H1 (cell line): ENCODE measurements at regions not wholly inside any gene's neighbourhood (a gene's known extent, or its start where the extent isn't known, plus 50 kb on each side); places are given as distances from the start of the nearest gene placed in this dataset.

Experiments
- CTCF ChIA-PET: fragments of 300-600 bp; sonication (Branson Sonifier 250); formaldehyde crosslinking; loops from one replicate; lab custom pipeline; 2021; ENCODE audit not compliant: partially characterized antibody; lab: Charles Lee
- POLR2A ChIA-PET: fragments of 300-600 bp; sonication (Branson Sonifier 250); formaldehyde crosslinking; loops from one replicate; lab custom pipeline; 2021; ENCODE audit warnings: inconsistent platforms; ENCODE audit not compliant: partially characterized antibody; lab: Charles Lee
- DNase-seq, 2 experiments: peaks; one replicate each; pipeline versions ENCODE4 v3.0.0 to v3.0.0-alpha.2; 2010 to 2022; ENCODE audit warnings: low spot score in 2 of 2, low read depth in 1 of 2, mixed read lengths in 1 of 2
- FAIRE-seq: peaks from 2 replicates; lab custom pipeline; 2011; peaks lifted over from hg19 to GRCh38; lab: Jason Lieb, UNC
- H2AFZ ChIP-seq: 2 replicates; pipeline ENCODE4 v1.8.1; 2012; ENCODE audit warnings: low read length, inconsistent platforms
- H2AK5ac ChIP-seq: 2 replicates; pipeline ENCODE4 v1.6.1; 2013; ENCODE audit warnings: low read depth, low read length
- H2BK120ac ChIP-seq: replicated peaks from 2 replicates; pipeline ENCODE3; 2013; ENCODE audit warnings: low read depth, low read length, inconsistent platforms
- H2BK12ac ChIP-seq: 2 replicates; pipeline ENCODE4 v1.6.1; 2013; ENCODE audit warnings: low read depth, low read length
- H2BK15ac ChIP-seq: 2 replicates; pipeline ENCODE4 v1.6.1; 2013; ENCODE audit warnings: low read length
- H2BK20ac ChIP-seq: 2 replicates; pipeline ENCODE4 v1.6.1; 2013; ENCODE audit warnings: low read length
- H2BK5ac ChIP-seq: 2 replicates; pipeline ENCODE4 v1.6.1; 2013; ENCODE audit warnings: low read depth, low read length
- H3K14ac ChIP-seq: 2 replicates; pipeline ENCODE4 v1.6.1; 2013; ENCODE audit warnings: inconsistent platforms; ENCODE audit not compliant: insufficient read length
- H3K18ac ChIP-seq: 2 replicates; pipeline ENCODE4 v1.6.1; 2013; ENCODE audit warnings: low read length; ENCODE audit errors: extremely low read depth
- H3K23ac ChIP-seq: 2 replicates; pipeline ENCODE4 v1.6.1; 2013; ENCODE audit warnings: inconsistent platforms; ENCODE audit not compliant: insufficient read length
- H3K23me2 ChIP-seq: 2 replicates; pipeline ENCODE4 v1.6.1; 2013; ENCODE audit warnings: low read depth, low read length
- H3K27ac ChIP-seq: 2 replicates; pipeline ENCODE4 v1.6.1; 2011; ENCODE audit warnings: low read depth, low read length, inconsistent platforms
- H3K27me3 ChIP-seq, 4 experiments: replicated peaks in 1 of 4; 1 replicate in 1 of 4; 2 replicates in 3 of 4; pipeline versions ENCODE4 v1.6.1 to v1.8.1; 2011 to 2013; ENCODE audit warnings: low read length in 3 of 4, mild to moderate bottlenecking in 3 of 4, inconsistent platforms in 2 of 4, mixed read lengths in 2 of 4, moderate library complexity in 1 of 4; ENCODE audit not compliant: control insufficient read depth in 3 of 4, insufficient read depth in 3 of 4; ENCODE audit errors: extremely low read depth in 1 of 4
- H3K36me3 ChIP-seq, 4 experiments: 2 replicates each; pipeline versions ENCODE4 v1.6.1 to v1.8.1; 2011 to 2013; ENCODE audit warnings: mild to moderate bottlenecking in 4 of 4, low read length in 3 of 4, moderate library complexity in 2 of 4, control low read depth in 1 of 4, inconsistent platforms in 1 of 4; ENCODE audit not compliant: insufficient read depth in 4 of 4, control insufficient read depth in 2 of 4
- H3K4ac ChIP-seq: replicated peaks from 2 replicates; pipeline ENCODE3; 2013; ENCODE audit warnings: low read length, low read depth, mixed read lengths, inconsistent platforms; ENCODE audit not compliant: insufficient read length
- H3K4me1 ChIP-seq, 4 experiments: replicated peaks in 1 of 4; 1 replicate in 1 of 4; 2 replicates in 3 of 4; pipeline versions ENCODE4 v1.6.1 to v1.8.1; 2011 to 2013; ENCODE audit warnings: low read length in 3 of 4, inconsistent platforms in 2 of 4, mixed read lengths in 1 of 4; ENCODE audit not compliant: insufficient read depth in 4 of 4, control insufficient read depth in 3 of 4
- H3K4me2 ChIP-seq, 2 experiments: 2 replicates each; pipeline versions ENCODE4 v1.6.1 to v1.8.1; 2011 to 2013; ENCODE audit warnings: low read depth in 2 of 2, low read length in 2 of 2, control low read depth in 1 of 2, inconsistent platforms in 1 of 2, mild to moderate bottlenecking in 1 of 2; ENCODE audit not compliant: insufficient read depth in 1 of 2
- H3K4me3 ChIP-seq, 4 experiments: fragments of 200-600, 300-600 bp in 1 of 4; sonication (generic), shearing (Covaris generic), sonication (Bioruptor Twin) in 1 of 4; 2 replicates each; pipeline versions ENCODE4 v1.5.1 to v1.8.1; 2011 to 2016; ENCODE audit warnings: low read length in 4 of 4, low read depth in 3 of 4, control low read depth in 2 of 4, inconsistent platforms in 2 of 4, mild to moderate bottlenecking in 2 of 4, mixed read lengths in 1 of 4, moderate library complexity in 1 of 4; ENCODE audit not compliant: insufficient read depth in 2 of 4; ENCODE audit errors: extremely low read depth in 1 of 4
- H3K56ac ChIP-seq: replicated peaks from 2 replicates; pipeline ENCODE3; 2013; ENCODE audit warnings: low read depth, mild to moderate bottlenecking, mixed read lengths, low read length, inconsistent platforms; ENCODE audit not compliant: insufficient read length
- H3K79me1 ChIP-seq: 2 replicates; pipeline ENCODE4 v1.6.1; 2013; ENCODE audit warnings: low read depth, low read length, control low read depth
- H3K79me2 ChIP-seq, 2 experiments: 2 replicates each; pipeline versions ENCODE4 v1.6.1 to v1.8.1; 2012 to 2013; ENCODE audit warnings: low read length in 2 of 2, mild to moderate bottlenecking in 2 of 2, inconsistent platforms in 1 of 2; ENCODE audit not compliant: insufficient read depth in 2 of 2, control insufficient read depth in 1 of 2
- H3K9ac ChIP-seq, 4 experiments: replicated peaks in 1 of 4; 1 replicate in 1 of 4; 2 replicates in 3 of 4; pipeline versions ENCODE4 v1.6.1 to v1.8.1; 2011 to 2013; ENCODE audit warnings: low read depth in 3 of 4, low read length in 3 of 4, control low read depth in 2 of 4, mild to moderate bottlenecking in 2 of 4, moderate library complexity in 2 of 4, inconsistent platforms in 1 of 4; ENCODE audit errors: extremely low read depth in 1 of 4
- H3K9me3 ChIP-seq, 2 experiments: 2 replicates each; pipeline versions ENCODE4 v1.6.1 to v1.8.1; 2012 to 2013; ENCODE audit warnings: mild to moderate bottlenecking in 2 of 2, moderate library complexity in 2 of 2, control low read depth in 1 of 2, inconsistent platforms in 1 of 2, low read depth in 1 of 2, low read length in 1 of 2, mixed read lengths in 1 of 2; ENCODE audit not compliant: insufficient read depth in 2 of 2
- H4K20me1 ChIP-seq, 2 experiments: replicated peaks in 1 of 2; 2 replicates each; pipeline versions ENCODE3 to v1.8.1; 2011 to 2013; ENCODE audit warnings: inconsistent platforms in 2 of 2, low read length in 2 of 2, mild to moderate bottlenecking in 1 of 2; ENCODE audit not compliant: insufficient read depth in 2 of 2, control insufficient read depth in 1 of 2
- H4K5ac ChIP-seq: 2 replicates; pipeline ENCODE4 v1.6.1; 2013; ENCODE audit warnings: low read length, low read depth, mixed read lengths, inconsistent platforms; ENCODE audit not compliant: insufficient read length
- H4K8ac ChIP-seq: 2 replicates; pipeline ENCODE4 v1.8.0; 2013; ENCODE audit warnings: mild to moderate bottlenecking, moderate library complexity, low read length, inconsistent platforms; ENCODE audit not compliant: insufficient read depth; ENCODE audit errors: extremely low read depth
- H4K91ac ChIP-seq: replicated peaks from 2 replicates; pipeline ENCODE3; 2013; ENCODE audit warnings: low read length, mixed read lengths, inconsistent platforms; ENCODE audit not compliant: insufficient read length
- ASH2L ChIP-seq: fragments of 200-600, 300-600 bp; sonication (generic); IDR thresholded peaks from one replicate; pipeline ENCODE4 v1.7.1; 2017; ENCODE audit warnings: low read length
- CREB1 ChIP-seq: IDR thresholded peaks from 2 replicates; pipeline ENCODE4 v1.6.1; 2012; ENCODE audit warnings: inconsistent platforms
- CTBP2 ChIP-seq: IDR thresholded peaks from 2 replicates; pipeline ENCODE4 v1.7.0; 2011; ENCODE audit warnings: borderline replicate concordance, mild to moderate bottlenecking, moderate library complexity, mixed read lengths, low read length; ENCODE audit not compliant: insufficient read depth, insufficient read length
- EZH2 ChIP-seq: fragments of 200-600 bp; sonication (generic); IDR thresholded peaks from 2 replicates; pipeline ENCODE4 v1.7.1; 2012; ENCODE audit warnings: low read depth, mild to moderate bottlenecking, moderate library complexity, low read length, inconsistent platforms; ENCODE audit not compliant: severe bottlenecking
- GTF2F1 ChIP-seq: IDR thresholded peaks from 2 replicates; pipeline ENCODE4 v1.6.1; 2012; ENCODE audit warnings: low read depth, low read length, improper control_type of control experiment, borderline replicate concordance
- HDAC2 ChIP-seq, 2 experiments: fragments of 300-600 bp in 1 of 2; sonication (generic) in 1 of 2; IDR thresholded peaks; 2 replicates each; pipeline ENCODE4 v1.6.1; 2011 to 2012; ENCODE audit warnings: low read depth in 2 of 2, low read length in 2 of 2, mild to moderate bottlenecking in 2 of 2, moderate library complexity in 2 of 2, borderline replicate concordance in 1 of 2, inconsistent platforms in 1 of 2
- KDM1A ChIP-seq: fragments of 200-600, 300-600 bp; sonication (generic); IDR thresholded peaks from 2 replicates; pipeline ENCODE4 v1.7.1; 2016; ENCODE audit warnings: mild to moderate bottlenecking, low read length, borderline replicate concordance
- RFX5 ChIP-seq: IDR thresholded peaks from 2 replicates; pipeline ENCODE4 v1.6.1; 2011; ENCODE audit warnings: low read depth, low read length, improper control_type of control experiment, borderline replicate concordance
- SAP30 ChIP-seq: fragments of 300-600 bp; sonication (generic); IDR thresholded peaks from 2 replicates; pipeline ENCODE4 v1.7.1; 2012; ENCODE audit warnings: low read length, moderate library complexity, mild to moderate bottlenecking, inconsistent platforms; ENCODE audit not compliant: insufficient read depth, insufficient replicate concordance
- SIX5 ChIP-seq: IDR thresholded peaks from 2 replicates; pipeline ENCODE4 v1.6.1; 2011; ENCODE audit warnings: mild to moderate bottlenecking, low read depth, low read length
- SP4 ChIP-seq: IDR thresholded peaks from 2 replicates; pipeline ENCODE4 v1.6.1; 2012; ENCODE audit warnings: low read length, inconsistent platforms
- SUZ12 ChIP-seq: fragments of 200-600 bp; sonication (generic); IDR thresholded peaks from 2 replicates; pipeline ENCODE4 v1.6.1; 2012; ENCODE audit warnings: mild to moderate bottlenecking, inconsistent platforms, low read length, moderate library complexity, mixed read lengths
- TAF1 ChIP-seq: IDR thresholded peaks from 2 replicates; pipeline ENCODE4 v1.6.1; 2011; ENCODE audit warnings: mild to moderate bottlenecking, low read depth, low read length
- YY1 ChIP-seq: IDR thresholded peaks from 2 replicates; pipeline ENCODE4 v1.6.1; 2011; ENCODE audit warnings: low read depth, mild to moderate bottlenecking, low read length
- WGBS, 2 experiments: shearing (Covaris generic) in 1 of 2; methylation state at CpG; one replicate each; pipeline versions ENCODE4 v1.1.6 to v1.1.7; 2013 to 2015; ENCODE audit warnings: low lambda C conversion rate in 2 of 2, mixed read lengths in 2 of 2, inconsistent platforms in 1 of 2, low coverage in 1 of 2, missing lambda C conversion rate in 1 of 2; ENCODE audit not compliant: insufficient replicate concordance in 2 of 2, insufficient coverage in 1 of 2, insufficient read length in 1 of 2; ENCODE audit errors: extremely low coverage in 1 of 2, missing lambda C conversion rate in 1 of 2; 5-methylcytosine and 5-hydroxymethylcytosine counted together
- TF ChIP-seq, protein P1 (sequence below): IDR thresholded peaks from 2 replicates; pipeline ENCODE4 v1.6.1; 2012; ENCODE audit warnings: inconsistent platforms

DNA sequence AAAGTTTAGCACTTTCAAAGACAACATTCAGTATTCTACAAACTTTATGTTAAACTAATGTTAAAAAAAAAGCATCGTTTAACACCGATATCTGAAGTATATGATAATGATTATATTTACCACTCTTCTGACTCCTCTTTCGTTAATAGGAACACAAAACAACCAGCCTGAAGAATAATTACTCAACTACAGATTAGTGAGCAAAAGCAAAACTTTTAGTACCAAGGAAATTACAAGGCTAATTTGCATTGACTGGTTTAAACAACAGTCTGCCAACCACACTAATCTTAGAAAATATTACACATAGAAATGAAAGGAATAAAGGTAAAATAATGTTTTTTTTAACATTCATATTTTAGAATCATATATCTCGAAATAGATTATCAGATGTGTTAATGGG, 500.7 kb downstream of the LMO4 start:
- no peaks in the 10 kb centered on the region for H3K79me2 ChIP-seq
- H3K27me3 ChIP-seq: no peaks in the 10 kb centered on the region
- H3K27ac ChIP-seq: no peak overlapping the region
- no peak overlapping the region for H4K8ac ChIP-seq
- no peak overlapping the region for H4K91ac ChIP-seq
- H2AK5ac ChIP-seq: no peak overlapping the region
- ChIA-PET CTCF (no interaction called here), POLR2A (no interaction called here)
- no peaks in the 10 kb centered on the region for H3K23me2 ChIP-seq
- no peak overlapping the region for H4K5ac ChIP-seq
- H3K18ac ChIP-seq: no peak overlapping the region
- H3K56ac ChIP-seq: no peak overlapping the region
- 98% methylated on average over 4 of the region's 4 CpGs; no CpG with 5 or more reads in 1 of the 2 experiments for WGBS, 2 experiments
- H2BK5ac ChIP-seq: no peak overlapping the region
- H3K9ac ChIP-seq: no peak overlapping the region
- no peak overlapping the region for H2BK12ac ChIP-seq
- no peaks in the 10 kb centered on the region for H3K36me3 ChIP-seq
- H3K4me3 ChIP-seq: no peak overlapping the region
- no peak overlapping the region for H3K23ac ChIP-seq
- no peaks in the 10 kb centered on the region for H3K9me3 ChIP-seq
- H3K4me2 ChIP-seq: no peak overlapping the region
- H2BK15ac ChIP-seq: no peak overlapping the region
- no peaks in the 10 kb centered on the region for H3K4me1 ChIP-seq
- H4K20me1 ChIP-seq: no peaks in the 10 kb centered on the region
- FAIRE-seq: no peak
- H2BK120ac ChIP-seq: no peak overlapping the region
- TF ChIP-seq KDM1A (no peak), YY1 (no peak), RFX5 (no peak), SP4 (no peak), CREB1 (no peak), TAF1 (no peak), ASH2L (no peak), SIX5 (no peak), SAP30 (no peak), EZH2 (no peak), GTF2F1 (no peak), CTBP2 (no peak), SUZ12 (no peak), HDAC2 (IDR thresholded peaks at IDR 0.05; ENCODE audit: borderline replicate concordance in 1 of 2, low read depth in 2 of 2, low read length in 2 of 2) (no peak)
- TF ChIP-seq, protein P1, sequence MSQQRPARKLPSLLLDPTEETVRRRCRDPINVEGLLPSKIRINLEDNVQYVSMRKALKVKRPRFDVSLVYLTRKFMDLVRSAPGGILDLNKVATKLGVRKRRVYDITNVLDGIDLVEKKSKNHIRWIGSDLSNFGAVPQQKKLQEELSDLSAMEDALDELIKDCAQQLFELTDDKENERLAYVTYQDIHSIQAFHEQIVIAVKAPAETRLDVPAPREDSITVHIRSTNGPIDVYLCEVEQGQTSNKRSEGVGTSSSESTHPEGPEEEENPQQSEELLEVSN: no peak
- no peak overlapping the region for H3K14ac ChIP-seq
- no peak overlapping the region for H2BK20ac ChIP-seq
- H3K4ac ChIP-seq: no peak overlapping the region
- no peak for DNase-seq
- no peaks in the 10 kb centered on the region for H3K79me1 ChIP-seq
- H2AFZ ChIP-seq: no peak overlapping the region
